ENCODE measurements at regions not wholly inside any gene's neighbourhood (a gene's known extent, or its start where the extent isn't known, plus 50 kb on each side); places are given as distances from the start of the nearest gene placed in this dataset.

GRCh38 chr18:73318739-73319479 lies 451.1 kb upstream of the NETO1 start:
- 39 to 40% methylated on average over 6 of the region's 6 CpGs for WGBS, 2 donors
- DNase-seq (ENCODE audit: low spot score in 2 of 2) = no peak
- H3K4me3 ChIP-seq (ENCODE audit: low read depth, poor library complexity, severe bottlenecking) = no peak overlapping the region
- TF ChIP-seq CTCF (IDR thresholded peaks at IDR 0.05) (no peak), POLR2A (IDR thresholded peaks at IDR 0.05) (no peak)
- intact Hi-C loops (cut with DNase I; ENCODE audit: low total_unique reads) = no loop called here

GRCh38 chr18:73316513-73316912 lies 448.7 kb upstream of the NETO1 start:
- no peak overlapping the region for H3K4me3 ChIP-seq (ENCODE audit: low read depth, poor library complexity, severe bottlenecking)
- intact Hi-C loops (cut with DNase I; ENCODE audit: low total_unique reads) = no loop called here
- 35 to 36% methylated on average over 1 of the region's 1 CpG for WGBS, 2 donors
- DNase-seq (ENCODE audit: low spot score in 2 of 2) = no peak
- TF ChIP-seq CTCF (IDR thresholded peaks at IDR 0.05) (no peak), POLR2A (IDR thresholded peaks at IDR 0.05) (no peak)

- no peak for TF ChIP-seq POLR2A (IDR thresholded peaks at IDR 0.05)
- intact Hi-C loops (cut with DNase I; ENCODE audit: low total_unique reads) = no loop called here
- H3K4me3 ChIP-seq (ENCODE audit: low read depth, poor library complexity, severe bottlenecking) = no peak overlapping the region
- DNase-seq (ENCODE audit: low spot score in 2 of 2) = no peak
Measured at GRCh38 chr18:73315381-73315780, 447.6 kb upstream of the NETO1 start.

- TF ChIP-seq POLR2A (IDR thresholded peaks at IDR 0.05) (no peak), CTCF (IDR thresholded peaks at IDR 0.05) (no peak)
Measured at GRCh38 chr18:73313476-73313875, 445.7 kb upstream of the NETO1 start.

GRCh38 chr18:73296686-73297085 lies 428.9 kb upstream of the NETO1 start:
- no peak overlapping the region for H3K4me3 ChIP-seq (ENCODE audit: low read depth, poor library complexity, severe bottlenecking)

More at GRCh38 chr18:73313476-73313875, 445.7 kb upstream of the NETO1 start:
- H3K4me3 ChIP-seq (ENCODE audit: low read depth, poor library complexity, severe bottlenecking) = no peak overlapping the region
- no peak for DNase-seq (ENCODE audit: low spot score in 2 of 2)
- intact Hi-C loops (cut with DNase I; ENCODE audit: low total_unique reads) = no loop called here

GRCh38 chr18:73292156-73292555 lies 424.4 kb upstream of the NETO1 start:
- intact Hi-C loops (cut with DNase I; ENCODE audit: low total_unique reads) = no loop called here
- WGBS, 2 donors = 58 to 60% methylated on average over 4 of the region's 4 CpGs

More at GRCh38 chr18:73296686-73297085, 428.9 kb upstream of the NETO1 start:
- WGBS, 2 donors = 54 to 63% methylated on average over 2 of the region's 2 CpGs
- intact Hi-C loops (cut with DNase I; ENCODE audit: low total_unique reads) = no loop called here
- no peak for DNase-seq (ENCODE audit: low spot score in 2 of 2)
- TF ChIP-seq CTCF (IDR thresholded peaks at IDR 0.05) = no peak

More at GRCh38 chr18:73292156-73292555, 424.4 kb upstream of the NETO1 start:
- TF ChIP-seq CTCF (IDR thresholded peaks at IDR 0.05) (no peak), POLR2A (IDR thresholded peaks at IDR 0.05) (no peak)
- no peak for DNase-seq (ENCODE audit: low spot score in 2 of 2)
- H3K4me3 ChIP-seq (ENCODE audit: low read depth, poor library complexity, severe bottlenecking) = no peak overlapping the region
